ENCODE measurements at regions not wholly inside any gene's neighbourhood (a gene's known extent, or its start where the extent isn't known, plus 50 kb on each side); places are given as distances from the start of the nearest gene placed in this dataset.

DNA sequence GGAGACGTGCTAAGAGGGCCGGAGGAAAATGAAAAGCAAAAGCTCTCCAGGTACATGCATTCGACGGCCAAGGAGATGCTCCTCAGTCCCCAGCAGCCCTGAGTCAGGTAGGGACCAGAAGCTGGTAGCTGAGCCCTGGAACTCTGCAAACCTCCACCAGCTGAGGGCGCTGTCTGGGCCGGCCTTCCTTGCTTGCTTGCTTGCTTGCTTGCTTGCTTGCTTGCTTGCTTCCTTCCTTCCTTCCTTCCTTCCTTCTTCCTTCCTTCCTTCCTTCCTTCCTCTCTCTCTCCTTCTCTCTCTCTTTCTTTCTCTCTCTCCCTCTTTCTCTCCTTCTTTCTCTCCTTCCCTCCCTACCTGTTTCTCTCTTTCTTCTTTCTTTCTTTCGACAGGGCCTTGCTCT lies 94.6 kb upstream of the RASGRF1 start:
- TF ChIP-seq, protein P1, sequence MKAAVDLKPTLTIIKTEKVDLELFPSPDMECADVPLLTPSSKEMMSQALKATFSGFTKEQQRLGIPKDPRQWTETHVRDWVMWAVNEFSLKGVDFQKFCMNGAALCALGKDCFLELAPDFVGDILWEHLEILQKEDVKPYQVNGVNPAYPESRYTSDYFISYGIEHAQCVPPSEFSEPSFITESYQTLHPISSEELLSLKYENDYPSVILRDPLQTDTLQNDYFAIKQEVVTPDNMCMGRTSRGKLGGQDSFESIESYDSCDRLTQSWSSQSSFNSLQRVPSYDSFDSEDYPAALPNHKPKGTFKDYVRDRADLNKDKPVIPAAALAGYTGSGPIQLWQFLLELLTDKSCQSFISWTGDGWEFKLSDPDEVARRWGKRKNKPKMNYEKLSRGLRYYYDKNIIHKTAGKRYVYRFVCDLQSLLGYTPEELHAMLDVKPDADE (CRISPR knock-in tag; IDR thresholded peaks at IDR 0.05), result no peak
- TF ChIP-seq SP1 (IDR thresholded peaks at IDR 0.05) (no peak), SP1 (CRISPR knock-in tag; IDR thresholded peaks at IDR 0.05) (no peak), FOXM1 (CRISPR knock-in tag; IDR thresholded peaks at IDR 0.05) (no peak), ZNF136 (CRISPR knock-in tag; IDR thresholded peaks at IDR 0.05; ENCODE audit: low read depth) (no peak), EHMT2 (IDR thresholded peaks at IDR 0.05; ENCODE audit: borderline replicate concordance, low read depth, low read length) (no peak), SUZ12 (IDR thresholded peaks at IDR 0.05; ENCODE audit: low read depth, low read length) (no peak), SOX6 (IDR thresholded peaks at IDR 0.05) (no peak), SOX6 (CRISPR knock-in tag; IDR thresholded peaks at IDR 0.05) (no peak)
- TF ChIP-seq, protein P2, sequence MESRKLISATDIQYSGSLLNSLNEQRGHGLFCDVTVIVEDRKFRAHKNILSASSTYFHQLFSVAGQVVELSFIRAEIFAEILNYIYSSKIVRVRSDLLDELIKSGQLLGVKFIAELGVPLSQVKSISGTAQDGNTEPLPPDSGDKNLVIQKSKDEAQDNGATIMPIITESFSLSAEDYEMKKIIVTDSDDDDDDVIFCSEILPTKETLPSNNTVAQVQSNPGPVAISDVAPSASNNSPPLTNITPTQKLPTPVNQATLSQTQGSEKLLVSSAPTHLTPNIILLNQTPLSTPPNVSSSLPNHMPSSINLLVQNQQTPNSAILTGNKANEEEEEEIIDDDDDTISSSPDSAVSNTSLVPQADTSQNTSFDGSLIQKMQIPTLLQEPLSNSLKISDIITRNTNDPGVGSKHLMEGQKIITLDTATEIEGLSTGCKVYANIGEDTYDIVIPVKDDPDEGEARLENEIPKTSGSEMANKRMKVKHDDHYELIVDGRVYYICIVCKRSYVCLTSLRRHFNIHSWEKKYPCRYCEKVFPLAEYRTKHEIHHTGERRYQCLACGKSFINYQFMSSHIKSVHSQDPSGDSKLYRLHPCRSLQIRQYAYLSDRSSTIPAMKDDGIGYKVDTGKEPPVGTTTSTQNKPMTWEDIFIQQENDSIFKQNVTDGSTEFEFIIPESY (CRISPR knock-in tag; IDR thresholded peaks at IDR 0.05), result no peak
- TF ChIP-seq, protein P3, sequence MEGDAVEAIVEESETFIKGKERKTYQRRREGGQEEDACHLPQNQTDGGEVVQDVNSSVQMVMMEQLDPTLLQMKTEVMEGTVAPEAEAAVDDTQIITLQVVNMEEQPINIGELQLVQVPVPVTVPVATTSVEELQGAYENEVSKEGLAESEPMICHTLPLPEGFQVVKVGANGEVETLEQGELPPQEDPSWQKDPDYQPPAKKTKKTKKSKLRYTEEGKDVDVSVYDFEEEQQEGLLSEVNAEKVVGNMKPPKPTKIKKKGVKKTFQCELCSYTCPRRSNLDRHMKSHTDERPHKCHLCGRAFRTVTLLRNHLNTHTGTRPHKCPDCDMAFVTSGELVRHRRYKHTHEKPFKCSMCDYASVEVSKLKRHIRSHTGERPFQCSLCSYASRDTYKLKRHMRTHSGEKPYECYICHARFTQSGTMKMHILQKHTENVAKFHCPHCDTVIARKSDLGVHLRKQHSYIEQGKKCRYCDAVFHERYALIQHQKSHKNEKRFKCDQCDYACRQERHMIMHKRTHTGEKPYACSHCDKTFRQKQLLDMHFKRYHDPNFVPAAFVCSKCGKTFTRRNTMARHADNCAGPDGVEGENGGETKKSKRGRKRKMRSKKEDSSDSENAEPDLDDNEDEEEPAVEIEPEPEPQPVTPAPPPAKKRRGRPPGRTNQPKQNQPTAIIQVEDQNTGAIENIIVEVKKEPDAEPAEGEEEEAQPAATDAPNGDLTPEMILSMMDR (CRISPR knock-in tag; IDR thresholded peaks at IDR 0.05), result peak; percentile 45

Measured in HepG2 (cell line).